ENCODE measurements at regions not wholly inside any gene's neighbourhood (a gene's known extent, or its start where the extent isn't known, plus 50 kb on each side); places are given as distances from the start of the nearest gene placed in this dataset.

- CTCF ChIA-PET: no interaction called here
- Mint-ChIP-seq H3K27me3 (no peaks in the 10 kb centered on the region), H3K4me1 (no peaks in the 10 kb centered on the region), H3K4me3 (no peak overlapping the region), H3K9me3 (no peaks in the 10 kb centered on the region), H3K27ac (no peak overlapping the region), H3K36me3 (no peaks in the 10 kb centered on the region)
- no peak for DNase-seq
Observed at GRCh38 chr9:107650995-107651394, 161.4 kb upstream of the KLF4 start.

- H3K36me3 Mint-ChIP-seq: no peaks in the 10 kb centered on the region
- CTCF ChIA-PET: no interaction called here
- H3K27me3 Mint-ChIP-seq: no peaks in the 10 kb centered on the region
- no peak overlapping the region for H3K27ac Mint-ChIP-seq
- no peak for DNase-seq
- H3K4me1 Mint-ChIP-seq: no peaks in the 10 kb centered on the region
- no peak overlapping the region for H3K4me3 Mint-ChIP-seq
- H3K9me3 Mint-ChIP-seq: no peaks in the 10 kb centered on the region
Observed at GRCh38 chr9:107650321-107650720, 160.8 kb upstream of the KLF4 start.

GRCh38 chr9:107648153-107648715 lies 158.7 kb upstream of the KLF4 start:
- DNase-seq: no peak
- no peaks in the 10 kb centered on the region for H3K4me1 Mint-ChIP-seq
- H3K36me3 Mint-ChIP-seq: no peaks in the 10 kb centered on the region
- CTCF ChIA-PET: no interaction called here
- H3K27me3 Mint-ChIP-seq: no peaks in the 10 kb centered on the region
- no peak overlapping the region for H3K4me3 Mint-ChIP-seq
- no peak overlapping the region for H3K27ac Mint-ChIP-seq
- H3K9me3 Mint-ChIP-seq: no peaks in the 10 kb centered on the region

GRCh38 chr9:107647611-107648010 lies 158.0 kb upstream of the KLF4 start:
- CTCF ChIA-PET: no interaction called here
- Mint-ChIP-seq H3K4me3 (no peak overlapping the region), H3K27me3 (no peaks in the 10 kb centered on the region), H3K36me3 (no peaks in the 10 kb centered on the region), H3K27ac (no peak overlapping the region), H3K9me3 (no peaks in the 10 kb centered on the region), H3K4me1 (no peaks in the 10 kb centered on the region)
- no peak for DNase-seq

GRCh38 chr9:107647141-107647540 lies 157.6 kb upstream of the KLF4 start:
- no peaks in the 10 kb centered on the region for H3K4me1 Mint-ChIP-seq
- no peak for DNase-seq
- H3K36me3 Mint-ChIP-seq: no peaks in the 10 kb centered on the region
- H3K27me3 Mint-ChIP-seq: no peaks in the 10 kb centered on the region
- H3K27ac Mint-ChIP-seq: no peak overlapping the region
- CTCF ChIA-PET: no interaction called here
- no peak overlapping the region for H3K4me3 Mint-ChIP-seq
- H3K9me3 Mint-ChIP-seq: no peaks in the 10 kb centered on the region

GRCh38 chr9:107645464-107645833 lies 155.9 kb upstream of the KLF4 start:
- no peak overlapping the region for H3K4me3 Mint-ChIP-seq
- no peak overlapping the region for H3K27ac Mint-ChIP-seq
- H3K9me3 Mint-ChIP-seq: no peaks in the 10 kb centered on the region
- no peaks in the 10 kb centered on the region for H3K36me3 Mint-ChIP-seq
- peaks cover 3% of the 10 kb centered on the region for H3K27me3 Mint-ChIP-seq
- H3K4me1 Mint-ChIP-seq: no peaks in the 10 kb centered on the region
- CTCF ChIA-PET: no interaction called here
- no peak for DNase-seq

GRCh38 chr9:107644733-107645463 lies 155.3 kb upstream of the KLF4 start:
- Mint-ChIP-seq H3K36me3 (no peaks in the 10 kb centered on the region), H3K4me1 (no peaks in the 10 kb centered on the region), H3K27ac (no peak overlapping the region), H3K9me3 (no peaks in the 10 kb centered on the region), H3K27me3 (peaks cover 9% of the 10 kb centered on the region), H3K4me3 (no peak overlapping the region)
- CTCF ChIA-PET: no interaction called here
- DNase-seq: no peak

GRCh38 chr9:107639426-107639825 lies 149.9 kb upstream of the KLF4 start:
- CTCF ChIA-PET: no interaction called here
- Mint-ChIP-seq H3K4me3 (no peak overlapping the region), H3K27me3 (peaks cover 48% of the 10 kb centered on the region), H3K4me1 (peaks cover 2% of the 10 kb centered on the region), H3K27ac (no peak overlapping the region), H3K9me3 (no peaks in the 10 kb centered on the region), H3K36me3 (no peaks in the 10 kb centered on the region)
- no peak for DNase-seq

GRCh38 chr9:107638521-107639310 lies 149.1 kb upstream of the KLF4 start:
- H3K9me3 Mint-ChIP-seq: no peaks in the 10 kb centered on the region
- no peak overlapping the region for H3K4me3 Mint-ChIP-seq
- peaks cover 2% of the 10 kb centered on the region for H3K4me1 Mint-ChIP-seq
- CTCF ChIA-PET: no interaction called here
- no peaks in the 10 kb centered on the region for H3K36me3 Mint-ChIP-seq
- H3K27me3 Mint-ChIP-seq: peaks cover 48% of the 10 kb centered on the region
- no peak overlapping the region for H3K27ac Mint-ChIP-seq
- DNase-seq: no peak

GRCh38 chr9:107637421-107638420 lies 148.2 kb upstream of the KLF4 start:
- Mint-ChIP-seq H3K36me3 (no peaks in the 10 kb centered on the region), H3K27ac (no peak overlapping the region), H3K4me3 (peak overlapping the region; percentile 26), H3K9me3 (no peaks in the 10 kb centered on the region), H3K27me3 (peaks cover 48% of the 10 kb centered on the region), H3K4me1 (peaks cover 2% of the 10 kb centered on the region)
- DNase-seq: no peak
- CTCF ChIA-PET: no interaction called here

- H3K27ac Mint-ChIP-seq: no peak overlapping the region
- DNase-seq: no peak
- H3K4me3 Mint-ChIP-seq: no peak overlapping the region
- CTCF ChIA-PET: no interaction called here
- peaks cover 2% of the 10 kb centered on the region for H3K4me1 Mint-ChIP-seq
- no peaks in the 10 kb centered on the region for H3K9me3 Mint-ChIP-seq
- H3K27me3 Mint-ChIP-seq: peaks cover 48% of the 10 kb centered on the region
- no peaks in the 10 kb centered on the region for H3K36me3 Mint-ChIP-seq
Observed at GRCh38 chr9:107636571-107637381, 147.2 kb upstream of the KLF4 start.

GRCh38 chr9:107635803-107636174 lies 146.2 kb upstream of the KLF4 start:
- H3K27me3 Mint-ChIP-seq: peaks cover 48% of the 10 kb centered on the region
- no peak overlapping the region for H3K27ac Mint-ChIP-seq
- peaks cover 2% of the 10 kb centered on the region for H3K4me1 Mint-ChIP-seq
- H3K9me3 Mint-ChIP-seq: no peaks in the 10 kb centered on the region
- H3K4me3 Mint-ChIP-seq: no peak overlapping the region
- CTCF ChIA-PET: interaction anchor here (0.6 kb wide), 1 partner anchor 181 kb away, joined by 3 read pairs; no protein-coding TSS in a partner anchor
- no peaks in the 10 kb centered on the region for H3K36me3 Mint-ChIP-seq
- no peak for DNase-seq

- H3K27ac Mint-ChIP-seq: no peak overlapping the region
- no peaks in the 10 kb centered on the region for H3K36me3 Mint-ChIP-seq
- H3K9me3 Mint-ChIP-seq: no peaks in the 10 kb centered on the region
Observed at GRCh38 chr9:107635101-107635802, 145.7 kb upstream of the KLF4 start.

More at GRCh38 chr9:107635101-107635802, 145.7 kb upstream of the KLF4 start:
- CTCF ChIA-PET: no interaction called here
- no peak overlapping the region for H3K4me3 Mint-ChIP-seq
- H3K27me3 Mint-ChIP-seq: peaks cover 43% of the 10 kb centered on the region
- peaks cover 2% of the 10 kb centered on the region for H3K4me1 Mint-ChIP-seq
- DNase-seq: no peak
